ENCODE measurements at regions not wholly inside any gene's neighbourhood (a gene's known extent, or its start where the extent isn't known, plus 50 kb on each side); places are given as distances from the start of the nearest gene placed in this dataset.

GRCh38 chr9:16202221-16202620 lies 649.4 kb downstream of the CCDC171 start:
- TF ChIP-seq CTCF (conservative IDR thresholded peaks at IDR 0.05 in 1 of 2, IDR thresholded peaks at IDR 0.05 in 1 of 2; ENCODE audit: extremely low read depth in 1 of 2, insufficient read depth in 1 of 2, low read depth in 1 of 2, low read length in 2 of 2) (no peak), EZH2 (IDR thresholded peaks at IDR 0.05; ENCODE audit: borderline replicate concordance, low read length) (no peak)

Measured in mammary epithelial cell (primary cell).